ENCODE measurements at regions not wholly inside any gene's neighbourhood (a gene's known extent, or its start where the extent isn't known, plus 50 kb on each side); places are given as distances from the start of the nearest gene placed in this dataset.

GRCh38 chr5:31114817-31115216 is 78.7 kb upstream of the CDH6 start:
- TF ChIP-seq EP300 (IDR thresholded peaks at IDR 0.05; ENCODE audit: low read depth) = no peak
- TF ChIP-seq POLR2AphosphoS5 (IDR thresholded peaks at IDR 0.05) = no peak
